GM18519 (cell line): ENCODE measurements at regions not wholly inside any gene's neighbourhood (a gene's known extent, or its start where the extent isn't known, plus 50 kb on each side); places are given as distances from the start of the nearest gene placed in this dataset.
A peak's percentile ranks its signal among the peaks of the same experiment; 100 is the strongest.

Source experiments
- ATAC-seq: cut with Tn5 transposase; IDR thresholded peaks from one replicate; pipeline ENCODE4 v1.9.1; 2021; ENCODE audit warnings: mild to moderate bottlenecking, moderate library complexity; ENCODE audit not compliant: unreplicated experiment, low FRiP score

DNA sequence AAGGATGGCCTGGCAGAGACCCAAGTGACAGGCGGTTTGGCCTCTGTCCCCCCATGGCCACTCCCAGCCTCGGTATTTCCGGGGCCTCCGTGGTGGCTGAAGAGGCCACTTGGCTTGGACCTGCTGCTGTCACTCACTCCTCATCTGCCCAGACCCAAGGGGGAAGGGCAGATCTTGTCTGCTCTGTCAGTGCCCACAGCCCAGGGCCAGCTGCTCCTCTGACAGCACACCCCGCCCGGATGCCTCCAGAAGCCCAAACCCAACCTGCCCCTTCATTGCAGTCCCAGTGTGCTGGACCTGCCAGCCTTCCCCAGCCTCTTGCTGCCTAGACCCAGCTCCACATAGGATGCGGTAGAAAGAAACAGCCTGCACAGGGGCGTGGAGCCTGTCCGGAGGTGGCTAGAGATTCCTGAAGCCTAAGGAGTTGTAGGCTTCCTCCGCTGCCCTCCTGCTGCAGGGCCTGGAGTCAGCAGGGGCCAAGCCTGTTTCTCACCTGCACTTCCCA, 52.0 kb downstream of the MAGEF1 start:
- ATAC-seq, result no peak

DNA sequence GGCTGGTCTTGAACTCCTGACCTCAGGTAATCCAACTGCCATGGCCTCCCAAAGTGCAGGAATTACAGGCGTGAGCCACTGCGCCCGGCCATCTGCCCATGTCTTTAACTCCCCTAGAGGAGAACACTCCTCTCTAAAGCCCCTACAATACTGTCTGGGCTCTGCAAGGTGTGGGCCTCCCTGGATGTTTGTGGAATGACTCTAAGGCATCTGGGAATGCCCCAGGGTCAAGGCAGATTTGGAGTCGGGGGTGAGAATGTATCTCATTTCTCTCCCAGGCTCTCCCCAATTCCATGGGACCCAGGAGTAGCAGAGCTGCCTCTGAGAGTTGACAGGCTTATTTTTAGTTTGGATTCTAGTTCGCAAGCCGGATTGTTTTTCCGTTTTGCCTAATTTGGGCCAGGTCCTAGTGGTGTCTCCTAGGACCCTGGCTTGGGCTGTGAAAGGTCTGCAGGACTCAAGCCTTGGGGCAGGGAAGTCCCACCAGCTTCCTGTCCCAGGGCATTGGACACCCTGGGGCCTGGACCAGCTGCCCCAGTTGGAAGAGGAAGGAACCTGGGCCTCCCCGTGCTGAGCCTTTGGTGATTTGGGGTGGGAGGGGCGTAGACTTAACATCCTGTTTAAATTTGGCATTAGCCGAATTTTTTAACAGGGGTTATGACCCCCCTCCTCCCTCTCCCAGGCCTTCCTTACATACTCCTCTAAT, 53.5 kb downstream of the MAGEF1 start:
- no peak for ATAC-seq

DNA sequence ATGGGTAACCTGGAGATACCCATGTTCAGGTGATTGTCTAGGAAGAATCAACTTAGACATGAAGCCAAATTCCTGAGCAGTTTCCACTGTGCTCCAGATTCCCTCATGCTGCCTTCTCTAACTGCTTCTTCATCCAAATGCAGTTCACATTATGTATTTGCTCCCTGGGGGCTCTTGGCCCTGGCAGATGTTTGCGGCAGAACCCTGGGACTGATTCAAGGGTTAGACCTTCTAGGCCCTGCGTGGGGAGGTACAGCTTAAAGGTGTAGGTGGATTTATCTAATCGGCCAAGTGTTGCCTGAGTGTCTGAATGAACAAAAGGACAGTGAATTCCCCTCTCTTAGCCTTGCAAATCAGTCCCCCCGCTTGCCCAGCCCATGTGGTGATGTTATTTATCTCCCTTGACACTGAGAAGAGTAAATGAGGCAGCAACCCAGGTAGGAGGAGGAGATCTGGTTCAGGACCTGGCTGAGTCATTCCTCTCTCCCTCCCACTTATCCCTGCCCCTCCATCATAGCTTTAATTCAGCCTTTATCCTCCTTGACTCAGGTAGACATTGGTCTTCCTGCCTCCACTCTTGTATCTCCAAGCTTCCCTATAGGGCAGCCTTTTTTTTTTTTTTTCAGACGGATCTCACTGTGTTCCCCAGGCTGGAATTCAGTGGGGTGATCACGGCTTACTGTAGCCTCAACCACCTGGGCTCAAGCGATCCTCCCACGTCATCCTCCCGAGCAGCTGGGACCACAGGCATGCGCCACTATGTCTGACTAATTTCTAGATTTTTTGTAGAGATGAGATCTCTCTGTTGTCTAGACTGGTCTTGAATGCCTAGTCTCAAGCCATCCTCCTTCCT, 54.8 kb downstream of the MAGEF1 start:
- peak; percentile 85 for ATAC-seq

DNA sequence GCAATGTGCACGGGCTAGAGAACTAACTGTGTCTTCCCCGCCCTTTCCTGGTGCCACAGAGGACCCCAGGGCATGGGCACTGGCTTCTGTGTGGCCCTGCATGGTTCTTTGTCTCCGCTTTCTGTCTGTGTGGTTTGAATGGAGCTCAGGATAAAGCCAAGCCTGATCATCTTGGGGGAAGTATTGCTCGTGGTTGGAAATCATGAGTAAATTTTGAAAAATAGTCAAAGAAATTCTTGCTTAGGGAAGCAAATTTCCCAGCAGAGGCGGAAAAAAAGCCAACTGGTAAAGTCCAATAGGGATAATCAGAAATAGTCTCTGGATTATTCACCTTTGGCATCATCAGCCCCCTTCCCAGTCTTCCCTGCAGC, 55.4 kb downstream of the MAGEF1 start:
- no peak for ATAC-seq

DNA sequence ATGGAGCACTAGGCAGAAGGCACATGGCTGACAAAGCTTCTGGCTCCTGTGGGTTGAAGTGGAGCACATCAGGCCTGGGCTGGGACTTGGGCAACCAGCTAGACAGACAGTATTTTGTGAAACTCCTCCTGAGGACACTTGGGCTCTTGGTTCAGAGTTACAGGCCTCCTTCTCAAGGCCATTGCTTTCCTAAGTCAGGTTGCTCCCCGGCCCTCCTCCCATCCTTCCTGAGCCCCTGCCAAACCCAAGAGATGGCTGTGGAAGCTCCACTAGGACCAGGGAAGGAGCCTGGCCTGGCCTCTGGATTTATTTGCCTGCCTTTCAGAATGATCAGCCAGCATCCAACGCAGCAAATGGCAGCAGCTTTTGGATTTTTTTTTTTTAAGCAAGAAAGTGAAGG, 56.3 kb downstream of the MAGEF1 start:
- no peak for ATAC-seq

DNA sequence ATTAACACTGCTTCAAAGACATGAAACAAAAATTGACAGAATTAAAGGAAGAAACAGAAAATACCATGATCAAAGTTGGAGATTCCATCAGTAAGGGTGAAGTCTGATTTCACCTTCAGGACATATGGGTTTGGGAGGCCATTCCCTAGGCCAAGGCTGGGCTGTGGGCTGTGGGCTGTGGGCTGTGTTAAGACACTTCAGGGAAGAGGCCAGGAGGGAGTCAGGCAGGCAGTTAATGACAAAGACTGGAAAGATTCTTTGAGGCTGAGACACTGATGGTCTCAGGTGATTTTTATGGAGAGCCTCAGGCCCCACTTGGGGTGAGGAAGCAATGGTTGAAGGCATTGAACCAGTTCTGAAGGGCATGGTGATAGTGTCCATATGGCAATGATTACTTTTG, 57.5 kb downstream of the MAGEF1 start:
- no peak for ATAC-seq

DNA sequence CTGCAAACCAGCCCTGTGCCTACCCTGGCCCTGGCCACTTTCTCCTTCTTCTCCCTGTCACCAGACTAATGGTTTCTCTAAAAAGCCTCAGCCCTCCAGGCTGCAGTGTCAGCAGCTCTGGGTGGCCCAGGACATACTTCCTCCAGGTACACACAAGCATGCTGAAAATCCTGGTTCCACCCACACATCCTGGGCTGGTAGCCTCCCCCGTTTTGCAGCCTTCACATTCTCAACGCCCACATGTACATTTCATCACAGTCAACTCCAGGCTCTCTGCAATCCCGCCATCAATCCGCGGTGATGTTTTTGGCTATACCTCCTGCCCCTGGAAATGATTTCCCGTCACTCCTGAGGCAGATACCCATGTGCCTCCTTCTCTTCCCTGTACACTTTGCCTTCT, 59.4 kb downstream of the MAGEF1 start:
- no peak for ATAC-seq

DNA sequence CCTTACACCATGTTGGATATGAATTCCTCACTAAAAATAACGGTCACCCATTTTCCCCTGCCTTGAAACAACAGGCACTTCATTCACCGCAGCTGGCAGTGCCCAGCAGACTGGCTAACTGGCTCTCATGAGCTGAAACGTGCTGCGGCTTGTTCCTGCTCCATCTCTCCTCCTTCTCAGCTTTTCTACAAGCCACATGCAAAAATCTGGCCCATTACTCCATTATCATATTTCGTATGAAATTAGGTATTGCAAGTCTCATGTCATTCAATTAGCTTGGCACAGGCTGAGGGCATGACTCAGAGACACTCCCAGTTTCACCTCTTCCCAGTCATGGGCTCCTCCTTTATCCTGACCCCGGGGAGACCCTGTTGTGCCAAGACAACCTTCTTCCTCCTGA, 60.0 kb downstream of the MAGEF1 start:
- no peak for ATAC-seq

DNA sequence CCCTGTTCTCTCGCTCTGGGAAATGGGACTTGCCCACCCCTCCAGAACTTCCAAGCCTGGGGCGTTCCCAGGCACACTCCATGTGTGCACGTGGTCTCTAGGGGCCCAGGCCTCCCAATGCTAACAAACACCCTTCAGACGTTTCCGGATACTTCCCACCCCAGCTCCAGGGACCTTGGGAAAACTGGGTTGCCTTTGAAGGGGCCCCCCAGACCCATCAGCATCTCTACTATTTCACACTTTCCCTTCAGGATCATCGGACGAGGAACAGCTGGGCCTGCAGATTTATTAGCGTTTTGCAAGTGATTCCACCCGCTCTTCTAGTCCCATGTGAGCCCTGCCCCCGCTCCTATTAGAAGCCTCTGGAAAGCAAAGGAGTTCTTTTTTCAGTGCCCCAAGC, 63.2 kb downstream of the MAGEF1 start:
- no peak for ATAC-seq

DNA sequence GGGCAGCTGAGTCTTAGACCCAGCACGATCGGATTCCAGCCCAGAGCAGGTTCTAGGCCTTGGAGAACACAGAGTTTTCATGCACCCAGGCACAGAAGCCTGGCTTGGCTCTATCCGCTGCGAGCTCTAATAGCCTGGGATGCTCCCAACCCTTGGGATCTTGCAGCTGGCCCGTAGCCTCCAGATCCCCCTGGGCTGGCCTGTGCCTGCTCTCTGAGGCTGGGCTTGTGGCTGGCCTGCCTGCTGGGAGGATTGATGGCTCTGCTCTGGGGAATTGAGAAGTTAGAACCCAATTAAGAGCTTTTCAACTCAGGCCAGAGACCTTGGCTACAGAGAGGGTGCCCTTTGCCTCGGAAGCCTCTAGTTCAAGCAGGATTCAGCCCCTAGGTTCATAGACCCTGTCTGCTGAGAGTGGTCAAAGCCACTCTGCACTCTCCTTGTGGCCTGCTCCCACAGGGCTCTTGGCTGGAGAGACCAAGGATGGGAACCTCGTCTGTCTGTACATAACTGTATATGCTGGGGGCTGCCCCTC, 64.4 kb downstream of the MAGEF1 start:
- no peak for ATAC-seq

DNA sequence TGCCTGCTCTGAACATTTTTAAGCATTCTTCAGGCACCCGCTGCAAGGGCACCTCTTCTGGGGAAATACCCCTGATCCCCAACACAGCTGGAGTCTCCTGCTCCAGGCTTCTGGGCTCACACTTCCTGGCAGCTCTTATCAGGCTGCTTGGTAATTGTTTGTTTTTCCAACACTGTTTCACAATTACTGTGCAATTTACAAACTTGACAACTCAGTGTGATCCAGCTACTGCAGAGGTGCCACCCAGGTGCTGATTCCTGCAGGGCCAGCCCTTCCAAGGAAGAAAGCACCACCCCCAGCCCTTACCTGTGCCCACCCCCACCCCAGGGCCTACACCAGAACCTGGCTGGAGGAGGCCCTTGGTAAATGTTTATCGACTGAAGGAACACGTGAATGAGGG, 66.5 kb downstream of the MAGEF1 start:
- ATAC-seq, result no peak

DNA sequence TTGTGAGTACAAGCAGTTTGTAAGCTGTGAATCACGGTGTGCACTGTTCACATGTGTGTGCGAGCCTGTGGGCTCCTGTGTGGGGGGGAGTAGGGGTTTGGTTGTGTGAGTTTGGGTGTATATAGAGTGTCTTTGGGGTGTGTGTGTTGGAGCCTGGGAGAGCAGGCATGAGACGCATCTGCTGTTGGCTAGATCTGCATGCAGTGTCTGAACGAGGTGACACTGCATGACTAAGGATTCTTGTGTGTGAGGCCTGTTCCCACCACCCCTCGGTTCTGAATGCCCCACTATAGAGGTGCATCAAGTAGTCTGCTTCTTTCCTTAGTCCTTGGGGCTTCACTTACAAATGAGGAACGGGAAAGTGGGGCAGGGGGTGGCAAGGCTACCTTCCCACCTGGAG, 68.4 kb downstream of the MAGEF1 start:
- no peak for ATAC-seq

DNA sequence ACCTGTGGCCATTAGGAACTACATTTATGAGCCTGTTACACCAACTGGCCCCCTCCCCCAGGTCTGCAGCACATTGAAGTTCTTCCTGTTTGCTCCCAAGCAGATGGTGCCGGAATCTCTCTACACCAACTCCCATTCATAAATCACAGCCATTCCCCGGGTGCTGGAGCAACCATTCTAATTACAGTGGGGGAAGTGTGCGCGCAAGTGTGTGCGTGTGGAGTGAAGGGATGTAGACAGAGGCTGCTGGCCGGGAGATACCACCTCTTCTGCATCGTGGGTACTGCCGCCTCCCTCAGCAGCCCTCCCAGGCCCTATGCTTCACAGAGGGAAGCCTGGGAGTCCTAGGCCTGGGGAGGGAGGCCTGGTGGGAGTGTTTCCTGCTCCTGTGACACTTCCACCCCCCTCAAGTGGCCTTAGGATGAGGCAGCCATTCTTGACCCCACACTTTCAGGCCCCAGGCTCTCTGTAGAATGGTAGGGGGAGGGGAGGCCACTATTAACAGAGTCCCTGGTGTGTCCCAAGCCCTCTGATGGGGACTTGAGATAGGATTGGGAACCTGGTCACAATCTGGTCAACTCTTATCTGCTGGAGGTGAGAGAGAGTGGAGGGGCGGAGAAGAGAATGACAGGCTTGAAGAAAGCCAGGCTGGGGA, 69.1 kb downstream of the MAGEF1 start:
- ATAC-seq, result no peak

DNA sequence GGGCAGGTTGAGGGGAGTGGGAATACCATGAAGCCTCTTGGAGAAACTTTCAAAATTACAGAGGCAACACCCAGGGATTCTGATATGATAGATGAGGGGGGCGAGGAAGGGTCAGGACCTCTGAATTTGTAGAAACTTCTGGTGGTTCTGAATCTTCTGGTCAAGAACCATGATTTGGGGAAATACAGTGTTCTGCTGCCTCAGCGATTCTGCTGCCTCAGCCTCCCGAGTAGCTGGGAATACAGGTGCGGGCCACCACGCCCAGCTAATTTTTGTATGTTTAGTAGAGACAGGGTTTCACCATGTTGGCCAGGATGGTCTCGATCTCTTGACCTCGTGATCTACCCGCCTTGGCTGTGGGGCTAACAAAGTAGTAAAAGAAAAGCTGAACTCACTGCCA, 70.4 kb downstream of the MAGEF1 start:
- ATAC-seq, result no peak

DNA sequence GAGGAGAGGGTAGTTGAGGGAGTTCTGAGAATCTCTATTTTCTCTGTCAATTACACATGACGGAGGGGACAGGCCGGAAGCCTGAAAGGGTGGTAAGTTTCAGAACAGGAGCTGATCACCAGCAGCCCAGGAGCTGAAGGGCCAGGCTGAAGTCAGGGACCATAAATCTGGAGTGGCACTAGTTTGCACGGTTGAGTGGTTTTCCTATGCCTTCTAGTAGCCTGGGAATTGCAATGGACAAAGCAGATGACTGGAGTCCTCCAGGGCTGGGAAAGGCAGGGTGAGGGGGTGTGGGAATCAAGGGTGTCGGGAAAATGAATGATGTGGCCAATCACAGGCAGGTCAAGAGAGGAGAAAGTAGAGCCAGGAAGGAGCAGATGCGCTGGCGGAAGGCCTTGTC, 72.5 kb downstream of the MAGEF1 start:
- no peak for ATAC-seq

DNA sequence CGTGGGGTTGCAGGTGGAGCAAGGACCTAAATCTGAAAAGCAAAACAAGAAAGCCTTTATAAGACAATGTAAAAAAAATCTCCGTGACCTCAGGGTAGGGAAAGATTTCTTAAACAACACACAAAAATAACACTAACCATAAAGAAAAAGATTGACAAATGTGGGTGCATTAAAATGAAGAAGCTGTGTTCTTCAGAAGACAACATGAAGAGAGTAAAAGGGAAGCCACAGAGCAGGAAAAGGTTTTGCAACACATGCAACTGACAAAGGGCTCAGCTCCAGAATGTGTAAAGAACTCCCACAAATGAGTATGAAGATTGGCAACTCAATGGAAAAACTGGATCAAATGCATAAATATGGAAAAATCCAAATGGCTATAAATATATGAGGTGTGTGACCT, 74.2 kb downstream of the MAGEF1 start:
- ATAC-seq, result no peak

DNA sequence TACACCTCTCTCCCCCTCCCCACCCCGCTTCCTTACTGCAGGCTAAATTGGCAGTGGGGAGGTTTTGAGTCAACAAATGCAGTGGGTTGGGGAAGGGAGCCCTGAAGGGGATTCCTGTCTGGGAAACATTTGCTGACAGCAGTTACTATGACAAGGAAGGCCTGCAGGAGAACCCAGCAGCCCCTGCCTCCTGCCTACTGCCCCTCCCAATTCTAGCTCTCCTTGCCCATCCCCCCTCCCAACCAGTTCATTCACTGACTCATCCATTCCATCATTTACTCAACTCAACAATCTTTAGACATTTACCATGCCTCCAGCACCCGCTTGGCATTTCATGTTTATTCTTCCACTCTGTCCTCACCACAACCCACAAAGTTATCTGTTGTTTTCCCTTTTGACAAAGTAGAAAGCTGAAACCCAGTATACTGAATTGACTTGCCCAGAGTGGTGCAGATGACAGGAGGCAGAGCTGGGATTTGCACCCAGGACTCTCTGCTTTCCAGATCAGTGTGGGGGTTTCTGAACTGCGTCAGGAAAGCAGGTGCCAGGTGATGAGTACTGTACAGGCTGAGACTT, 75.0 kb downstream of the MAGEF1 start:
- no peak for ATAC-seq

DNA sequence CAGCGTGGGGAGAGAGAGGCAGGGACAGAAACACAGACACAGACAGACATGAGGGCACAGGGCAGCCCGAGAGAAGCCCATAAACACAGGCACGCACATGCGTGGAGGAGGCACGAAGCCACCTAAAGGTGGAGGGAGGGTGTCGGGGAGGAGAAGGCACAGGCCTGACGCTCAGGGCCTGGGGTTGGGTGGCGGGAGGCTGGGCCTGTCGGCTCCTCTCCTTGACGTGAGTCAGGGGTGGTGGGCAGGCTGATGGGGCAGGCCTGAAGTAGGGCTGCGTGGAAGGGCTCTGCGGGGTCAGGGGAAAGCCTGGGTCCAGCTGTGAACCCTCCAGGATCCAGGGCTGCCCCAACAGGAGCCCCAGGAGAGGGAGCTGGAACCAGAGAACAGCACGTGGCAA, 74.2 kb downstream of the EPHB3 start:
- no peak for ATAC-seq

DNA sequence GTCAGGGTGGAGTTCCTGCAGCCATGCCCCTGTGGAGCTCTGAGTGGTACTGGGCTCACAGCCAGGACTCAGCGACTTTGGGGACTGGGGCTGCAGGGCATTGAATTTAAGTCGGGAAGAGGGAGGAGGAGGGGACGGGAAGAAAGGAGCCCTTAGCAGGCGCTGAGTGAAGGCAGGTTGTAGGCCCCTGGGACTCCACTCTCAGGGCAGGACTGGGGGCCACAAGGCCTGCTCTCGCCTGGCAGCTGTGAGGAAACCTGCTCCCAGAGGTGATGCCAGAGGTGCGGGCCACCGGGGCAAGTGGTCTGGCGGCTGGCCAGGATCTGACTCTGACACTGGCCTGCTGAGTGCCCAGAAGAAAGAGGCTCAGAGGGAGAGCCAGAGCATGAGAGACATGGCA, 73.5 kb downstream of the EPHB3 start:
- no peak for ATAC-seq

DNA sequence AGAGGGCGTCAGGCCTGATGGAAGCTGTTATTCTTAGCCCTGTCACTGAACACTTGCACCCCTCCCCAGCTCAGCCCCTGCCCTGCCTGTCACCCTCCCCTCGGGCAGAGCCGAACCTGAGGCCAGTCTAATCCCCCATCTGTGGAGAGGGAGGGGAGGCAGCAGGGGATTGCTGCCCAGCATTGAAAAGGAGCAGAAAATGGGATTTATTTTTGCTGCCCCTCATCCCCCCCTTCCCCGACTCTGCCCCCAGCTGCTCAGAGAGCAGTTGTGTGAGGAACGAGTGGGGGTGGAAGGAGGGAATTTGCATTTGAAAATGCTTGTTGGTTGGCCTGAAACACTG, 71.6 kb downstream of the EPHB3 start:
- ATAC-seq, result no peak
